ENCODE measurements at regions not wholly inside any gene's neighbourhood (a gene's known extent, or its start where the extent isn't known, plus 50 kb on each side); places are given as distances from the start of the nearest gene placed in this dataset.

DNA sequence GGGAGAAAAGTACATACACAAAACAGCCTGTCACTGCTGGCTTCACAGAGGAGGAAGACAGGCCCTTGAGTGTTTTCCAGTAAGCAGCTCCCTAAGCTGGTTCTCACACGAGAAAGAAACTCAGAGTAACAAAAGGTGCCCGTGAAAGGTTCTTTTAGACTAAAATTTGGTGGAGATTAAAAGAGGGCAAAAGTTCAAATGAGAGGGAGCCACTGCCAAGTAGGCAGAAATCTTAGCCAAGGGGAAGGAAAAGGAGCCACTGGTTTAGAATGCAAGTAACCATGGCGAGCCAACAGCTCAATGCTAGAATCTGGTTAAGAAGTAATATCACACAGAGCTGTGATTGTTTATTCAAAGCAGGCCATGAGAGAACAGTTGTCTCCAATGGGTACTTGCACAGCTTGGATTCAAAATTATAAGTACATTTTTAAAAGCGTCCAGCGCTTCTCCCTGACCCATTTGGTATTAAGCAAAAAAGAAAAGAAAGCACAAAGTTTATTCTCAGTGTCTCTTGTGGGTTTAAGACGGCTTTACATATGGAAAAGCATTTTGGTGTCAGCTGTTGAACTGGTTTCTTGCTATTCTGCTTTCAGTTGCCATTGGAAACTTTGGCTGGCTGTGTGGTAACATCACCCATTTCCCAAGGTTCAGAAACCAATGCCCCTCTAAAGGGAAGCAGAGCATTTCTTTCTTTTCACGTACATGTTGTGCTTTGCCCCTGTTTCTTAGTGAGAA lies 648.5 kb downstream of the RNF144B start:
- no peak for TF ChIP-seq YY1 (IDR thresholded peaks at IDR 0.05; ENCODE audit: insufficient read depth, insufficient read length)
- no peak for TF ChIP-seq ZNF274 (IDR thresholded peaks at IDR 0.05; ENCODE audit: low read depth, low read length)
- TF ChIP-seq SUZ12 (IDR thresholded peaks at IDR 0.05; ENCODE audit: extremely low read depth, insufficient read depth, insufficient read length), result no peak

Data from NT2/D1 (cell line).